Body of pancreas (tissue), 4 donors: ENCODE measurements at regions not wholly inside any gene's neighbourhood (a gene's known extent, or its start where the extent isn't known, plus 50 kb on each side); places are given as distances from the start of the nearest gene placed in this dataset.

ENCODE experiments used
- POLR2A ChIP-seq, 3 donors: fragments of 450-650 bp; IDR thresholded peaks; one replicate each; pipeline ENCODE4 v1.6.1; 2016; ENCODE audit warnings: antibody characterized with exemption in 3 of 3, mild to moderate bottlenecking in 2 of 3
- TF ChIP-seq, protein P1 (sequence below), 7 experiments: fragments of 450-650 bp in 4 of 7; fragments of 200-600 bp in 3 of 7; sonication (generic) in 3 of 7; IDR thresholded peaks; one replicate each; pipeline ENCODE4 v1.5.1; 2016 to 2019; ENCODE audit warnings: antibody characterized with exemption in 7 of 7

DNA sequence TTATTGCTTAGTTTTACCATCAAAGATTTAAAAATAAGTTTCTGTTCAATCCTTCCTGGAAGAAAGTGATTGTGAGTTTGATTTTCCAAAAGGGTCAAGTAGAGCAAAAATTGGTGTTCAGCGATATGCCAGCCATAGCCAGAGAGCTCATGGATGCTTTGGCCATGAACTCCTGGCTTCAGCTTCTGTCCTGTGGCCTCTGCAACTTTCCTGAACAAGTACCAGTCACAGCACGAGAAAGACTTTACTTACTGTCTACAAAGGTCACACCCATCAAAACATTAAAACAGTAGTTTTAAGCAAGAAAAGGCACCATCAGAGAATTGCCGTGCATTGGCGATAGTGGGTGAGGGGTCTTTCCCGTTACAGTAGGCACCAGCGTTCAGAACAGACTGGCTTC is 753.0 kb upstream of the SGCG start:
- TF ChIP-seq POLR2A (IDR thresholded peaks at IDR 0.05), result no peak
- TF ChIP-seq, protein P1, sequence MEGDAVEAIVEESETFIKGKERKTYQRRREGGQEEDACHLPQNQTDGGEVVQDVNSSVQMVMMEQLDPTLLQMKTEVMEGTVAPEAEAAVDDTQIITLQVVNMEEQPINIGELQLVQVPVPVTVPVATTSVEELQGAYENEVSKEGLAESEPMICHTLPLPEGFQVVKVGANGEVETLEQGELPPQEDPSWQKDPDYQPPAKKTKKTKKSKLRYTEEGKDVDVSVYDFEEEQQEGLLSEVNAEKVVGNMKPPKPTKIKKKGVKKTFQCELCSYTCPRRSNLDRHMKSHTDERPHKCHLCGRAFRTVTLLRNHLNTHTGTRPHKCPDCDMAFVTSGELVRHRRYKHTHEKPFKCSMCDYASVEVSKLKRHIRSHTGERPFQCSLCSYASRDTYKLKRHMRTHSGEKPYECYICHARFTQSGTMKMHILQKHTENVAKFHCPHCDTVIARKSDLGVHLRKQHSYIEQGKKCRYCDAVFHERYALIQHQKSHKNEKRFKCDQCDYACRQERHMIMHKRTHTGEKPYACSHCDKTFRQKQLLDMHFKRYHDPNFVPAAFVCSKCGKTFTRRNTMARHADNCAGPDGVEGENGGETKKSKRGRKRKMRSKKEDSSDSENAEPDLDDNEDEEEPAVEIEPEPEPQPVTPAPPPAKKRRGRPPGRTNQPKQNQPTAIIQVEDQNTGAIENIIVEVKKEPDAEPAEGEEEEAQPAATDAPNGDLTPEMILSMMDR (IDR thresholded peaks at IDR 0.05), result no peak
